Hepatic stellate cell (primary cell): ENCODE measurements at regions not wholly inside any gene's neighbourhood (a gene's known extent, or its start where the extent isn't known, plus 50 kb on each side); places are given as distances from the start of the nearest gene placed in this dataset.
A peak's percentile ranks its signal among the peaks of the same experiment; 100 is the strongest.

Experiments
- DNase-seq: peaks from one replicate; pipeline ENCODE4 v3.0.0; 2011; ENCODE audit warnings: low spot score

GRCh38 chr3:99439892-99440291 is 198.5 kb upstream of the COL8A1 start:
- no peak for DNase-seq

GRCh38 chr3:99434190-99434589 is 204.2 kb upstream of the COL8A1 start:
- DNase-seq, result no peak

GRCh38 chr3:99430348-99431134 is 207.9 kb upstream of the COL8A1 start:
- DNase-seq, result no peak

- DNase-seq, result no peak
Measured at GRCh38 chr3:99429502-99429901, 208.9 kb upstream of the COL8A1 start.

GRCh38 chr3:99425930-99426329 is 212.5 kb upstream of the COL8A1 start:
- DNase-seq, result no peak

GRCh38 chr3:99419116-99419515 is 219.3 kb upstream of the COL8A1 start:
- DNase-seq, result peak; percentile 42

GRCh38 chr3:99418709-99419108 is 219.7 kb upstream of the COL8A1 start:
- DNase-seq, result no peak

- DNase-seq, result no peak
Measured at GRCh38 chr3:99418209-99418635, 220.2 kb upstream of the COL8A1 start.

GRCh38 chr3:99413504-99413903 is 224.9 kb upstream of the COL8A1 start:
- DNase-seq, result peak; percentile 35

- peak; percentile 48 for DNase-seq
Measured at GRCh38 chr3:99410789-99411311, 227.5 kb upstream of the COL8A1 start.

- no peak for DNase-seq
Measured at GRCh38 chr3:99409961-99410360, 228.4 kb upstream of the COL8A1 start.

GRCh38 chr3:99407257-99407656 is 231.1 kb upstream of the COL8A1 start:
- no peak for DNase-seq

- DNase-seq, result no peak
Measured at GRCh38 chr3:99402755-99403154, 235.6 kb upstream of the COL8A1 start.

- DNase-seq, result no peak
Measured at GRCh38 chr3:99400352-99400751, 238.0 kb upstream of the COL8A1 start.

GRCh38 chr3:99396651-99397275 is 241.6 kb upstream of the COL8A1 start:
- no peak for DNase-seq

- no peak for DNase-seq
Measured at GRCh38 chr3:99394831-99395778, 243.3 kb upstream of the COL8A1 start.

- DNase-seq, result no peak
Measured at GRCh38 chr3:99393961-99394360, 244.4 kb upstream of the COL8A1 start.

GRCh38 chr3:99388780-99389179 is 249.6 kb upstream of the COL8A1 start:
- no peak for DNase-seq

GRCh38 chr3:99384596-99384995 is 253.8 kb upstream of the COL8A1 start:
- no peak for DNase-seq

GRCh38 chr3:99376926-99377325 is 261.5 kb upstream of the COL8A1 start:
- no peak for DNase-seq

- no peak for DNase-seq
Measured at GRCh38 chr3:99373846-99374210, 264.6 kb upstream of the COL8A1 start.

GRCh38 chr3:99373088-99373845 is 265.1 kb upstream of the COL8A1 start:
- no peak for DNase-seq
